GM23338 (cell line): ENCODE measurements at regions not wholly inside any gene's neighbourhood (a gene's known extent, or its start where the extent isn't known, plus 50 kb on each side); places are given as distances from the start of the nearest gene placed in this dataset.

ENCODE experiments used
- CREB1 ChIP-seq: fragments of 250-450 bp; sonication (Bioruptor Pico); IDR thresholded peaks from 2 replicates; pipeline ENCODE4 v1.5.0; 2020; ENCODE audit warnings: low read depth, mild to moderate bottlenecking, moderate library complexity
- EZH2 ChIP-seq: fragments of 200-600 bp; sonication (generic); IDR thresholded peaks from one replicate; pipeline ENCODE4 v1.8.0; 2017; ENCODE audit warnings: antibody characterized with exemption, mild to moderate bottlenecking, low read depth; ENCODE audit not compliant: unreplicated experiment
- EZH2phosphoT487 ChIP-seq: fragments of 200-600 bp; sonication (generic); IDR thresholded peaks from one replicate; pipeline ENCODE4 v1.8.1; 2018; ENCODE audit warnings: antibody characterized with exemption; ENCODE audit not compliant: unreplicated experiment
- JUNB ChIP-seq: IDR thresholded peaks from one replicate; pipeline ENCODE4 v1.6.1; 2016; ENCODE audit warnings: antibody characterized with exemption; ENCODE audit not compliant: unreplicated experiment
- NANOG ChIP-seq: IDR thresholded peaks from 2 replicates; pipeline ENCODE4 v1.6.1; 2016; ENCODE audit warnings: antibody characterized with exemption, borderline replicate concordance
- POLR2AphosphoS5 ChIP-seq: IDR thresholded peaks from 2 replicates; pipeline ENCODE4 v1.6.1; 2016; ENCODE audit warnings: antibody characterized with exemption, low read depth
- STAT1 ChIP-seq: IDR thresholded peaks from one replicate; pipeline ENCODE4 v1.6.1; 2016; ENCODE audit warnings: antibody characterized with exemption; ENCODE audit not compliant: unreplicated experiment
- ZNF114 ChIP-seq: fragments of 250-450 bp; sonication (Bioruptor Pico); IDR thresholded peaks from 2 replicates; pipeline ENCODE4 v1.5.0; 2020; ENCODE audit warnings: mild to moderate bottlenecking, moderate library complexity
- ZNF331 ChIP-seq: fragments of 250-450 bp; sonication (Bioruptor Pico); IDR thresholded peaks from 2 replicates; pipeline ENCODE4 v1.5.0; 2020; ENCODE audit warnings: low read depth, mild to moderate bottlenecking, moderate library complexity
- TF ChIP-seq, protein P1 (sequence below): fragments of 250-450 bp; sonication (Bioruptor Pico); IDR thresholded peaks from 2 replicates; pipeline ENCODE4 v1.5.0; 2020; ENCODE audit warnings: mild to moderate bottlenecking, moderate library complexity
- TF ChIP-seq, protein P2 (sequence below): IDR thresholded peaks from 2 replicates; pipeline ENCODE4 v1.6.1; 2016; ENCODE audit warnings: antibody characterized with exemption

DNA sequence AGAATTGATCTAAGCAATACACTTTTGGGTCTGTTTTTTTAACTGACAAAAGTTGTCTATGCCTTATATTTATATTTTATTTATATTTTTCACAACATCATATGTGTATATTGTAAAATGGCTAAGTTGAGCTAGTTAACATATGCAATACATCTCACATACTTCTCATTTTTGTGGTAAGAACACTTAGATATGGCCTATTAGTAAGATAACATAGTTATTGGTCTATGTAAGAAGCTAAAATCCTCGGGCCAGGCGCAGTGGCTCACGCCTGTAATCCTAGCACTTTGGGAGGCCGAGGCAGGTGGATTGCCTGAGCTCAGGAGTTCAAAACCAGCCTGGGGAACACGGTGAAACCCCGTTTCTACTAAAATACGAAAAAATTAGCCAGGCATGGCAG lies 275.6 kb upstream of the ID2 start (continued):
- TF ChIP-seq, protein P1, sequence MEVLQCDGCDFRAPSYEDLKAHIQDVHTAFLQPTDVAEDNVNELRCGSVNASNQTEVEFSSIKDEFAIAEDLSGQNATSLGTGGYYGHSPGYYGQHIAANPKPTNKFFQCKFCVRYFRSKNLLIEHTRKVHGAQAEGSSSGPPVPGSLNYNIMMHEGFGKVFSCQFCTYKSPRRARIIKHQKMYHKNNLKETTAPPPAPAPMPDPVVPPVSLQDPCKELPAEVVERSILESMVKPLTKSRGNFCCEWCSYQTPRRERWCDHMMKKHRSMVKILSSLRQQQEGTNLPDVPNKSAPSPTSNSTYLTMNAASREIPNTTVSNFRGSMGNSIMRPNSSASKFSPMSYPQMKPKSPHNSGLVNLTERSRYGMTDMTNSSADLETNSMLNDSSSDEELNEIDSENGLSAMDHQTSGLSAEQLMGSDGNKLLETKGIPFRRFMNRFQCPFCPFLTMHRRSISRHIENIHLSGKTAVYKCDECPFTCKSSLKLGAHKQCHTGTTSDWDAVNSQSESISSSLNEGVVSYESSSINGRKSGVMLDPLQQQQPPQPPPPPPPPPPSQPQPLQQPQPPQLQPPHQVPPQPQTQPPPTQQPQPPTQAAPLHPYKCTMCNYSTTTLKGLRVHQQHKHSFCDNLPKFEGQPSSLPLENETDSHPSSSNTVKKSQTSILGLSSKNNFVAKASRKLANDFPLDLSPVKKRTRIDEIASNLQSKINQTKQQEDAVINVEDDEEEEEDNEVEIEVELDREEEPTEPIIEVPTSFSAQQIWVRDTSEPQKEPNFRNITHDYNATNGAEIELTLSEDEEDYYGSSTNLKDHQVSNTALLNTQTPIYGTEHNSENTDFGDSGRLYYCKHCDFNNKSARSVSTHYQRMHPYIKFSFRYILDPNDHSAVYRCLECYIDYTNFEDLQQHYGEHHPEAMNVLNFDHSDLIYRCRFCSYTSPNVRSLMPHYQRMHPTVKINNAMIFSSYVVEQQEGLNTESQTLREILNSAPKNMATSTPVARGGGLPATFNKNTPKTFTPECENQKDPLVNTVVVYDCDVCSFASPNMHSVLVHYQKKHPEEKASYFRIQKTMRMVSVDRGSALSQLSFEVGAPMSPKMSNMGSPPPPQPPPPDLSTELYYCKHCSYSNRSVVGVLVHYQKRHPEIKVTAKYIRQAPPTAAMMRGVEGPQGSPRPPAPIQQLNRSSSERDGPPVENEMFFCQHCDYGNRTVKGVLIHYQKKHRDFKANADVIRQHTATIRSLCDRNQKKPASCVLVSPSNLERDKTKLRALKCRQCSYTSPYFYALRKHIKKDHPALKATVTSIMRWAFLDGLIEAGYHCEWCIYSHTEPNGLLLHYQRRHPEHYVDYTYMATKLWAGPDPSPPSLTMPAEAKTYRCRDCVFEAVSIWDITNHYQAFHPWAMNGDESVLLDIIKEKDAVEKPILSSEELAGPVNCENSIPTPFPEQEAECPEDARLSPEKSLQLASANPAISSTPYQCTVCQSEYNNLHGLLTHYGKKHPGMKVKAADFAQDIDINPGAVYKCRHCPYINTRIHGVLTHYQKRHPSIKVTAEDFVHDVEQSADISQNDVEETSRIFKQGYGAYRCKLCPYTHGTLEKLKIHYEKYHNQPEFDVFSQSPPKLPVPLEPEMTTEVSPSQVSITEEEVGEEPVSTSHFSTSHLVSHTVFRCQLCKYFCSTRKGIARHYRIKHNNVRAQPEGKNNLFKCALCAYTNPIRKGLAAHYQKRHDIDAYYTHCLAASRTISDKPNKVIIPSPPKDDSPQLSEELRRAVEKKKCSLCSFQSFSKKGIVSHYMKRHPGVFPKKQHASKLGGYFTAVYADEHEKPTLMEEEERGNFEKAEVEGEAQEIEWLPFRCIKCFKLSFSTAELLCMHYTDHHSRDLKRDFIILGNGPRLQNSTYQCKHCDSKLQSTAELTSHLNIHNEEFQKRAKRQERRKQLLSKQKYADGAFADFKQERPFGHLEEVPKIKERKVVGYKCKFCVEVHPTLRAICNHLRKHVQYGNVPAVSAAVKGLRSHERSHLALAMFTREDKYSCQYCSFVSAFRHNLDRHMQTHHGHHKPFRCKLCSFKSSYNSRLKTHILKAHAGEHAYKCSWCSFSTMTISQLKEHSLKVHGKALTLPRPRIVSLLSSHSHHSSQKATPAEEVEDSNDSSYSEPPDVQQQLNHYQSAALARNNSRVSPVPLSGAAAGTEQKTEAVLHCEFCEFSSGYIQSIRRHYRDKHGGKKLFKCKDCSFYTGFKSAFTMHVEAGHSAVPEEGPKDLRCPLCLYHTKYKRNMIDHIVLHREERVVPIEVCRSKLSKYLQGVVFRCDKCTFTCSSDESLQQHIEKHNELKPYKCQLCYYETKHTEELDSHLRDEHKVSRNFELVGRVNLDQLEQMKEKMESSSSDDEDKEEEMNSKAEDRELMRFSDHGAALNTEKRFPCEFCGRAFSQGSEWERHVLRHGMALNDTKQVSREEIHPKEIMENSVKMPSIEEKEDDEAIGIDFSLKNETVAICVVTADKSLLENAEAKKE (CRISPR knock-in tag): no peak
- TF ChIP-seq EZH2 (no peak), STAT1 (no peak), POLR2AphosphoS5 (no peak), EZH2phosphoT487 (no peak), ZNF331 (CRISPR knock-in tag) (no peak), ZNF114 (no peak), NANOG (no peak), JUNB (no peak), CREB1 (CRISPR knock-in tag) (no peak)
- TF ChIP-seq, protein P2, sequence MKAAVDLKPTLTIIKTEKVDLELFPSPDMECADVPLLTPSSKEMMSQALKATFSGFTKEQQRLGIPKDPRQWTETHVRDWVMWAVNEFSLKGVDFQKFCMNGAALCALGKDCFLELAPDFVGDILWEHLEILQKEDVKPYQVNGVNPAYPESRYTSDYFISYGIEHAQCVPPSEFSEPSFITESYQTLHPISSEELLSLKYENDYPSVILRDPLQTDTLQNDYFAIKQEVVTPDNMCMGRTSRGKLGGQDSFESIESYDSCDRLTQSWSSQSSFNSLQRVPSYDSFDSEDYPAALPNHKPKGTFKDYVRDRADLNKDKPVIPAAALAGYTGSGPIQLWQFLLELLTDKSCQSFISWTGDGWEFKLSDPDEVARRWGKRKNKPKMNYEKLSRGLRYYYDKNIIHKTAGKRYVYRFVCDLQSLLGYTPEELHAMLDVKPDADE: no peak
